Esophagus muscularis mucosa (tissue), 2 donors: ENCODE measurements at regions not wholly inside any gene's neighbourhood (a gene's known extent, or its start where the extent isn't known, plus 50 kb on each side); places are given as distances from the start of the nearest gene placed in this dataset.

ENCODE experiments used
- EP300 ChIP-seq: sonication (generic); formaldehyde crosslinking; IDR thresholded peaks from one replicate; pipeline ENCODE4 v1.6.1; 2017; ENCODE audit warnings: antibody characterized with exemption
- POLR2A ChIP-seq: fragments of 450-650 bp; IDR thresholded peaks from one replicate; pipeline ENCODE4 v1.6.1; 2017; ENCODE audit warnings: antibody characterized with exemption, moderate library complexity, mild to moderate bottlenecking, low read depth

- TF ChIP-seq POLR2A (no peak), EP300 (no peak)
These were observed 143.6 kb downstream of the DUSP6 start for GRCh38 chr12:89208661-89209096.
